Lung (tissue), 11 donors: ENCODE measurements at regions not wholly inside any gene's neighbourhood (a gene's known extent, or its start where the extent isn't known, plus 50 kb on each side); places are given as distances from the start of the nearest gene placed in this dataset.

ENCODE experiments used
- ATAC-seq: fragments of 200-7000 bp; cut with Tn5 transposase; one replicate; pipeline ENCODE4 v1.9.1; 2020; ENCODE audit warnings: moderate number of reproducible peaks; ENCODE audit not compliant: insufficient read depth, low FRiP score
- DNase-seq, 3 donors: peaks; one replicate each; pipeline ENCODE4 v3.0.0-alpha.2; 2013 to 2017
- H3K27ac ChIP-seq, 2 donors: one replicate each; pipeline ENCODE4 v1.5.1; 2013; ENCODE audit warnings: mild to moderate bottlenecking in 2 of 2, moderate library complexity in 2 of 2, control low read depth in 1 of 2, inconsistent platforms in 1 of 2, low read depth in 1 of 2, low read length in 1 of 2
- H3K27me3 ChIP-seq, 3 donors: one replicate each; pipeline ENCODE4 v1.5.1; 2013; ENCODE audit warnings: low read length in 2 of 3; ENCODE audit not compliant: control insufficient read depth in 3 of 3, insufficient read depth in 3 of 3
- H3K36me3 ChIP-seq, 4 donors: one replicate each; pipeline ENCODE4 v1.5.1; 2013; ENCODE audit warnings: low read length in 4 of 4, mild to moderate bottlenecking in 1 of 4, moderate library complexity in 1 of 4; ENCODE audit not compliant: control insufficient read depth in 4 of 4, insufficient read depth in 4 of 4
- H3K4me1 ChIP-seq, 5 donors: one replicate each; pipeline ENCODE4 v1.5.1; 2013; ENCODE audit warnings: low read length in 5 of 5, mild to moderate bottlenecking in 2 of 5, moderate library complexity in 1 of 5; ENCODE audit not compliant: control insufficient read depth in 5 of 5, insufficient read depth in 5 of 5
- H3K4me3 ChIP-seq: one replicate; pipeline ENCODE4 v1.5.1; 2013; ENCODE audit warnings: mild to moderate bottlenecking, control low read depth, moderate library complexity
- H3K9ac ChIP-seq, 2 donors: one replicate each; pipeline ENCODE4 v1.5.1; 2013; ENCODE audit warnings: low read length in 2 of 2, control low read depth in 1 of 2; ENCODE audit not compliant: insufficient read depth in 1 of 2
- H3K9me3 ChIP-seq, 4 donors: one replicate each; pipeline ENCODE4 v1.5.1; 2013; ENCODE audit warnings: low read length in 3 of 4, mild to moderate bottlenecking in 1 of 4, moderate library complexity in 1 of 4; ENCODE audit not compliant: control insufficient read depth in 4 of 4, insufficient read depth in 3 of 4
- CTCF ChIP-seq: IDR thresholded peaks from 2 replicates; pipeline ENCODE4 v1.5.1; 2012; ENCODE audit warnings: mild to moderate bottlenecking; ENCODE audit errors: control extremely low read depth, extremely low read depth
- WGBS, 2 donors: extraction: QIAGEN DNeasy Blood & Tissue Kit; methylation state at CpG; one replicate each; pipeline ENCODE4 v1.1.7; 2013; 5-methylcytosine and 5-hydroxymethylcytosine counted together
- donor health status: control.
- donor health status: control.
- donor health status: Bipolar disorder and iron deficiency.
- donor health status: healthy.
- donor health status: DM: yes; HTN: yes; CAD: no.

GRCh38 chr1:185400052-185400451 is 83.0 kb upstream of the IVNS1ABP start:
- TF ChIP-seq CTCF: no peak
- no peak overlapping the region for H3K9ac ChIP-seq
- peaks cover 0 to 2% (median 0%) of the 10 kb centered on the region in 5 donors for H3K4me1 ChIP-seq
- DNase-seq: no peak
- no peaks in the 10 kb centered on the region for H3K36me3 ChIP-seq
- WGBS, 2 donors: 85 to 91% methylated on average over 1 of the region's 1 CpG
- no peaks in the 10 kb centered on the region for H3K27me3 ChIP-seq
- no peak overlapping the region for H3K4me3 ChIP-seq
- no peak for ATAC-seq
- no peak overlapping the region for H3K27ac ChIP-seq
- H3K9me3 ChIP-seq: no peaks in the 10 kb centered on the region

GRCh38 chr1:185398599-185398998 is 81.6 kb upstream of the IVNS1ABP start:
- no peaks in the 10 kb centered on the region for H3K27me3 ChIP-seq
- DNase-seq (no peak), ATAC-seq (no peak)
- no peak for TF ChIP-seq CTCF
- no peak overlapping the region for H3K27ac ChIP-seq
- H3K4me3 ChIP-seq: no peak overlapping the region
- no peaks in the 10 kb centered on the region for H3K9me3 ChIP-seq
- H3K9ac ChIP-seq: no peak overlapping the region
- no peaks in the 10 kb centered on the region for H3K36me3 ChIP-seq
- peaks cover 0 to 2% (median 0%) of the 10 kb centered on the region in 5 donors for H3K4me1 ChIP-seq

DNA sequence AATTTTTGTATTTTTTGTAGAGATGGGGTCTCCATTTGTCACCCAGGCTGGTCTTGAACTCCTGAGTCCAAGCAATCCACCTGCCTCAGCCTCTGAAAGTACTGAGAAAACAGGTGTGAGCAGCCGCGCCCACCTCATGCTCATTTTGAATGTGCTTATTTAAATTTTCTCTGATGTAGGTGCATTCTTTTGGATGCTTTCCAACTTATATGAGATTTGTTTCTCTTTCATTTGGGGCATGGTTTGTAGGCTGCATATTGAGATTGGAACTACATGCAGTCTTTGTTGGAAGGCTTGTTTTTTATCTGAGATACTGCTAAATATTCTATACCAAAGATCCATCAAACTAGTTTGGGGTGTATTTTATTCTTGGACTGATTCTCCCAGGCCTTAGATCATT is 81.0 kb upstream of the IVNS1ABP start:
- ATAC-seq: no peak
- WGBS, 2 donors: 98 to 100% methylated on average over 2 of the region's 2 CpGs

More for the DNA sequence above, 81.0 kb upstream of the IVNS1ABP start:
- Histone ChIP-seq H3K27ac (no peak overlapping the region), H3K4me1 (no peaks in the 10 kb centered on the region), H3K4me3 (no peak overlapping the region), H3K36me3 (no peaks in the 10 kb centered on the region), H3K9ac (no peak overlapping the region), H3K27me3 (no peaks in the 10 kb centered on the region), H3K9me3 (no peaks in the 10 kb centered on the region)
- TF ChIP-seq CTCF: no peak
- no peak for DNase-seq
